NCI-H128 (cell line): ENCODE measurements at regions not wholly inside any gene's neighbourhood (a gene's known extent, or its start where the extent isn't known, plus 50 kb on each side); places are given as distances from the start of the nearest gene placed in this dataset.

ENCODE experiments used
- DNase-seq: peaks from one replicate; lab custom pipeline; 2025; ENCODE audit not compliant: unreplicated experiment; lab: John Stamatoyannopoulos, UW

GRCh38 chr21:15421441-15421881 lies 308.3 kb upstream of the USP25 start:
- no peak for DNase-seq

GRCh38 chr21:15421947-15422346 lies 307.8 kb upstream of the USP25 start:
- DNase-seq = no peak

DNA sequence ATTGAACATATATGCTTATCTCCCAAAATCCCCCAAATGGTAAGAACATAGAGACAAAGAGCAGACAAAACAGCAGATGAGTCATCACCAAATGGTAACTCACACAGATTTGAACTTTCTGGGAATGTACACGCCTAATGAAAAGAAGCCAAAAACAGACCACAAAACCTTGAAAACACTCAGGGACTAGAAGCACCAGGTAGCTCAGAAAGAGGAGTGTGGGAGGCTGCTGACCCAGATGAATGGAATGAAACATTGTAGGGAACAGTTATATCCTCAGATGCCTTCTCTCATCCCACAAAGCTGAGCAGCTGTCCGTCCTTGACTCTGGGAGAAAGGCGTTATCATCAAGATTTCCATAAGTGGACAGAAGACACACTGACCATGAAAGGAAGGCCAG lies 307.0 kb upstream of the USP25 start:
- DNase-seq = no peak

- DNase-seq = no peak
These were observed 305.9 kb upstream of the USP25 start for GRCh38 chr21:15423676-15424445.

DNA sequence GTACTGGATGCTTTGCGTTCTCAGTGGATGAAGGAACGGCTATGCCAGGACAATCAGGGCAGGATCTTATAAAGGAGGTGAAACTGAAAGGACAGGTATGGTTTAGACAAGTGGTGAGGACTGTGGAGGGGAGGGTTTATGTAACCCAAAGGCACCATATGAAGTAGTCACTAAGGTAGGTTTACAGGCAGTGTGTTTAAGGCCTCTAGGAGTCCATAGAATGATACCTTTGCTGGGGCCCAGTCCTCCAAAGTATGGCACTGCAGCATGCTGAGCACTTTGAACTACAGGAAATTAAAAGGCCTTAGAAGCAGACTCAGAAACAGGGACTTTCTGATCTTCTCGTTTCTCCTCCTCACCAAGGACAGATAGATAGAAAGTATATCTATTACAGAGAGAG lies 304.7 kb upstream of the USP25 start:
- no peak for DNase-seq

- no peak for DNase-seq
These were observed 299.8 kb upstream of the USP25 start for GRCh38 chr21:15430023-15430422.

DNA sequence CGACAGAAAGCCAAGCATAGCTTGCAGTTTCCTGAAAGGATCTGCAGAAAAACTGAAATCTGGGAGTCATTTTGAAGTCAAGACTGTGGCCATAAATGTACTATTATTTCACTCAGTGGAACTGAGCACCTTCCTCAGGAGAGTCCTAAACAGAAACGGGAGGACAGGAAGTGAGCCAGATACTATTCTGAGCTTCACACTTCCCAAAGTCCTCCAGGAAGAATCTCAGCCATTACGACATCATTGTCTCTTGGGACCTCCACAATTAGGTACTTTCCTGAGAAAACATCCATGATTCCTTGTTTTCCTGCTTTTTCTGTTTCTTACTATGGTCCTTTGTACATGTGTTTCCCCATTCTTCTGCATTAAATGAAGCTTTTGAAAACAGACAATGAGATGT lies 299.2 kb upstream of the USP25 start:
- DNase-seq = no peak

- DNase-seq = no peak
These were observed 298.7 kb upstream of the USP25 start for GRCh38 chr21:15431053-15431452.

GRCh38 chr21:15433091-15433490 lies 296.7 kb upstream of the USP25 start:
- DNase-seq = no peak

DNA sequence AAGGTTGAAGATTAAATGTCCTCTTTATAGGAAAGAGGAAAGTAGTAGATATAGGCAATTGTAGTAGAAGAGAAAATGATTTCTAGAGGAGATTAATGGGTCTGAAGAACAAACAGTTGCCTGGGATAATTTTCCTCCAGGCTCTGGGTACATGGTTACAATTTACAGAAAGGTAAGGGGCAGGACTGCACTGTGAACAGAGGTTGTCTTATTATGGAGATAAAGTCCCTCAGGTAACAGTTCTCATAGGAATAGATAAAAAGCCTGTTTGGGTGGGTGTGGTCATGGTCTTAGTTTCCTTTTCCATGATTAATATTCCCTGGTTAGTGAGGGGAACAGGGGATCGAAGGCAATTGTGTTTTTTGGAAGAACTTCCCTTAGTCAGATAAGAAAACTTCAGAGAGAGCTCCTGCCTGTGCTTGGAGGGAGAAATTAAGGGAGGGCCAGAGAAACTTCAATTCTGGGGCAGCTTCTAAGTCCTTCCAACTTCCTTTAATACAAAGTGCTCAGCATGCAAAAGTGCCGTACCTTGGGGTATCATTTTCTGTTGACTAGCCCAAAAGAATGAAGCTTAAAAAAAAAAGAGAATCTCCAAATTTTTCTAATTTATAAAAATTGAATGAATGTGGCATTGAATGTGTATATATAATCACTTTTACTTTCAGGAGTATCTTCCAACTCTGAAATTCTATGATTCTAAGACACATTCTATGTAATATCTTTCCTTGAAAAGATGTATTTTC lies 295.4 kb upstream of the USP25 start:
- no peak for DNase-seq

DNA sequence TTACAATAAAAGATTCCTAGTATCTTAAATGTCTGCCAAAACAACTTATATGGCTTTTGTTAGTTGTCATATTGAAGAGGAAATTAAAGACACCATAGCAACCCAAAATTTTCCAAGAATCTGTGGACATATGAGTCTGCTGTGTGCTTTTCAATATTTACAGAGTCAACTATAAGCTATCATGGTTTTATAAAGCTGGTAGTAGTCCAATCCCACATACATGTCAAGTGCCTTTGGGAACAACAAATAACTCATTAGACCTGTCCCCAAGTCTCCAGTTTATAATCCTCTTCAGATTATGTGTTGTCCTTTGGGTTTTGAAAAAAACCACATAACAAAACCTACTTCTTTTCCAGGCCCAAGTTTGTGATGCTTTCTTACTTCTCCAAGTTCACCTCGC lies 293.8 kb upstream of the USP25 start:
- no peak for DNase-seq

GRCh38 chr21:15437883-15438282 lies 291.9 kb upstream of the USP25 start:
- no peak for DNase-seq

- DNase-seq = no peak
These were observed 290.1 kb upstream of the USP25 start for GRCh38 chr21:15439726-15440125.

- DNase-seq = no peak
These were observed 288.7 kb upstream of the USP25 start for GRCh38 chr21:15441060-15441493.

DNA sequence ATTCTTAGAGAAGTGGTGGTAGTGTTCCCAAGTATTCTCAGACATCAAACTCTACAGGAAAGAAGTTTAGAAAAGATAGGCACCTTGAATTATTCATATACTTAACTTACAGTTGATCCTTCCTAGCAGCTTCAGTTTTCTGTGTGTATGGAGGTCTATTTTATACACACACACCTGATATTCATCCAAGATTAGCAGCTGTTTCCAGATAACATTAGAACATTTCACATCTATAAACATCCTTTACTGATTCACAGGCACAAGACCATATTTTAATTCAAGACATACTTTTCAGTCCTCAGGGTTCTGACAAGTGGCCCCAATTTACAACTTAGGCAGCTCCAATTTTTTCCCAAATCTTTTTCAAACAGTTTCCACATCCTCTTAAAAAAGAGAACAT lies 287.8 kb upstream of the USP25 start:
- DNase-seq = no peak

- DNase-seq = no peak
These were observed 286.9 kb upstream of the USP25 start for GRCh38 chr21:15442743-15443469.

GRCh38 chr21:15443740-15444117 lies 286.1 kb upstream of the USP25 start:
- no peak for DNase-seq

- no peak for DNase-seq
These were observed 285.4 kb upstream of the USP25 start for GRCh38 chr21:15444118-15444960.

DNA sequence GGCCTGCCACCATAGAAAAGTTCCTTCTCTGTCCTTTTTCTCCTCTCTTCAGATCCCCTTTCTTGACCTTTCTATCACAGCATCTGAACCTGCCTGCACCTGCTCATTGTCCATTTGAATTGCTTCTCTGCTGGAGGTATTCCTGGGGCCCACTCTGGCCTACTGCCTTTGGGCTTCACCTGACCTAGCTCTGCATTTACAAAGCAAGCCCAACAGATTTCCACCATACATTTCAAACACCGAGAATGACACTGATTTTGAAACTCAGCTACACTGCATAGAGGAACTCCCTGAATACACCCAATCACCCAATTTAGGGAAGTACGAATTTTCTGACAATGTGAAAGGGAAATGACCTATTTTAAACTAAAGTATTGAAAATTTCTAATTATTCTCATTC lies 284.5 kb upstream of the USP25 start:
- no peak for DNase-seq

GRCh38 chr21:15446223-15446622 lies 283.6 kb upstream of the USP25 start:
- DNase-seq = no peak

GRCh38 chr21:15449556-15449955 lies 280.2 kb upstream of the USP25 start:
- no peak for DNase-seq
